Activated CD8-positive, alpha-beta T cell treated with anti-CD3 and anti-CD28 coated beads for 36 hours (primary cell): ENCODE measurements at regions not wholly inside any gene's neighbourhood (a gene's known extent, or its start where the extent isn't known, plus 50 kb on each side); places are given as distances from the start of the nearest gene placed in this dataset.

Experiments used
- ATAC-seq: fragments of 200-7000 bp; cut with Tn5 transposase; one replicate; pipeline ENCODE4 v1.10.0; 2021; ENCODE audit warnings: mild to moderate bottlenecking, moderate library complexity
- CTCF ChIA-PET: fragments of 350-600 bp; sonication (Branson Sonifier 250); formaldehyde crosslinking; loops from one replicate; lab custom pipeline; 2021; ENCODE audit warnings: antibody characterized with exemption; lab: Charles Lee
- POLR2A ChIA-PET: fragments of 350-600 bp; sonication (Branson Sonifier 250); formaldehyde crosslinking; loops from one replicate; lab custom pipeline; 2021; ENCODE audit warnings: antibody characterized with exemption; lab: Charles Lee
- DNase-seq: peaks from one replicate; pipeline ENCODE4 v3.0.0-alpha.2; 2020
- H3K27ac Mint-ChIP-seq: one replicate; pipeline ENCODE4 v1.8.0; 2021; ENCODE audit warnings: mild to moderate bottlenecking, mixed read lengths
- H3K27me3 Mint-ChIP-seq: one replicate; pipeline ENCODE4 v1.8.0; 2021; ENCODE audit warnings: mixed read lengths
- H3K36me3 Mint-ChIP-seq: one replicate; pipeline ENCODE4 v1.8.0; 2021; ENCODE audit warnings: low read depth, mixed read lengths
- H3K4me1 Mint-ChIP-seq: one replicate; pipeline ENCODE4 v1.8.0; 2021; ENCODE audit warnings: low read depth, mixed read lengths
- H3K4me3 Mint-ChIP-seq: one replicate; pipeline ENCODE4 v1.8.0; 2021; ENCODE audit warnings: mild to moderate bottlenecking, moderate library complexity, mixed read lengths
- H3K9me3 Mint-ChIP-seq: one replicate; pipeline ENCODE4 v1.8.0; 2021; ENCODE audit warnings: mixed read lengths
- intact Hi-C: fragments of 100-400 bp; cut with micrococcal nuclease; formaldehyde crosslinking; loops from one replicate; pipeline ENCODE4 v1.10.0; 2022
- TF ChIP-seq, protein P1 (sequence below): fragments of 200-600 bp; IDR thresholded peaks from one replicate; pipeline ENCODE4 v1.8.0; 2022; ENCODE audit warnings: antibody characterized with exemption, mild to moderate bottlenecking

DNA sequence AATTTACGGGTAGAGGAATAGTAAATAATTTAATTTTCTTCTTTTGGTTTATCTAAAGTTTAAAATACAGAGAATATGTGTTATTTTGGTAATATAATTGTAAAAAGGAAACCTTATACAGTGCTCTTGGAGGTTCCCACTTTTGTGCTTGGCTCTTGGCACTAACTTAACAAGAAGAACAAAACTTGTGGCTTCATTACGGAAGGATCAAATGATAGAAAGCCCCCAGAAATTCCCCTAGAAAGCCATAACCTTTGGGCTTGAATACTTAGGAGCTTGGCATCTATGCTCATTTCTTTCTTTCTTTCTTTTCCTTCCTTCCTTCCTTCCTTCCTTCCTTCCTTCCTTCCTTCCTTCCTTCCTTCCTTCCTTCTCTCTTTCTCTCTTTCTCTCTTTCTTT, 197.5 kb downstream of the SOX2 start:
- POLR2A ChIA-PET, result no interaction called here
- H3K9me3 Mint-ChIP-seq, result no peaks in the 10 kb centered on the region
- no peaks in the 10 kb centered on the region for H3K4me1 Mint-ChIP-seq
- ATAC-seq (no peak), DNase-seq (no peak)
- intact Hi-C loops, result no loop called here
- TF ChIP-seq, protein P1, sequence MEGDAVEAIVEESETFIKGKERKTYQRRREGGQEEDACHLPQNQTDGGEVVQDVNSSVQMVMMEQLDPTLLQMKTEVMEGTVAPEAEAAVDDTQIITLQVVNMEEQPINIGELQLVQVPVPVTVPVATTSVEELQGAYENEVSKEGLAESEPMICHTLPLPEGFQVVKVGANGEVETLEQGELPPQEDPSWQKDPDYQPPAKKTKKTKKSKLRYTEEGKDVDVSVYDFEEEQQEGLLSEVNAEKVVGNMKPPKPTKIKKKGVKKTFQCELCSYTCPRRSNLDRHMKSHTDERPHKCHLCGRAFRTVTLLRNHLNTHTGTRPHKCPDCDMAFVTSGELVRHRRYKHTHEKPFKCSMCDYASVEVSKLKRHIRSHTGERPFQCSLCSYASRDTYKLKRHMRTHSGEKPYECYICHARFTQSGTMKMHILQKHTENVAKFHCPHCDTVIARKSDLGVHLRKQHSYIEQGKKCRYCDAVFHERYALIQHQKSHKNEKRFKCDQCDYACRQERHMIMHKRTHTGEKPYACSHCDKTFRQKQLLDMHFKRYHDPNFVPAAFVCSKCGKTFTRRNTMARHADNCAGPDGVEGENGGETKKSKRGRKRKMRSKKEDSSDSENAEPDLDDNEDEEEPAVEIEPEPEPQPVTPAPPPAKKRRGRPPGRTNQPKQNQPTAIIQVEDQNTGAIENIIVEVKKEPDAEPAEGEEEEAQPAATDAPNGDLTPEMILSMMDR, result no peak
- no peaks in the 10 kb centered on the region for H3K36me3 Mint-ChIP-seq
- H3K4me3 Mint-ChIP-seq, result no peak overlapping the region
- H3K27me3 Mint-ChIP-seq, result no peaks in the 10 kb centered on the region
- no peak overlapping the region for H3K27ac Mint-ChIP-seq
- CTCF ChIA-PET, result no interaction called here

DNA sequence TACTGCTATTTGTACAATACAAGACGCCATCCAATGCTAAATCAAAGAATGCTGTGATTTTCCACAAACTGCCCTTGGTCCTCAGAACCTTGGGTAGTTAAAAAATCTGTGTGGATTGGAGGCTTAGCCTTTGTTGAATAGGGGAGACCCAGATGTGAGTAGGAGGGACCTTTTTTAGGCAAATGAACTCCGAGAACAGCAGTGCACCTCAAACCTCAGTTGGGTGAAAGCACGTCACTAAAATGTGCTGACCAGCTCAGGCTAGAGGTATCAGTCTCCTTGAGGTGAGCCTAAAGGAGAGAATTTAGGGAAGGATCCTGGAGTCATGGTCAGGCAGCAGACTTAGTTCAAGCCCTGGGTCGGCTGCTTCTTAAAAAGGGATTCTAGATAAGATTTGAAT, 200.7 kb downstream of the SOX2 start:
- H3K4me3 Mint-ChIP-seq, result no peak overlapping the region
- no peak for DNase-seq
- TF ChIP-seq, protein P1, result no peak
- no peak overlapping the region for H3K27ac Mint-ChIP-seq
- POLR2A ChIA-PET, result interaction anchor here (0.6 kb wide), 1 partner anchor 610 kb away, joined by 3 read pairs; no protein-coding TSS in a partner anchor
- no peak for ATAC-seq
- no peaks in the 10 kb centered on the region for H3K4me1 Mint-ChIP-seq
- H3K27me3 Mint-ChIP-seq, result no peaks in the 10 kb centered on the region
- CTCF ChIA-PET, result no interaction called here
- no peaks in the 10 kb centered on the region for H3K9me3 Mint-ChIP-seq
- no peaks in the 10 kb centered on the region for H3K36me3 Mint-ChIP-seq
- intact Hi-C loops, result no loop called here

DNA sequence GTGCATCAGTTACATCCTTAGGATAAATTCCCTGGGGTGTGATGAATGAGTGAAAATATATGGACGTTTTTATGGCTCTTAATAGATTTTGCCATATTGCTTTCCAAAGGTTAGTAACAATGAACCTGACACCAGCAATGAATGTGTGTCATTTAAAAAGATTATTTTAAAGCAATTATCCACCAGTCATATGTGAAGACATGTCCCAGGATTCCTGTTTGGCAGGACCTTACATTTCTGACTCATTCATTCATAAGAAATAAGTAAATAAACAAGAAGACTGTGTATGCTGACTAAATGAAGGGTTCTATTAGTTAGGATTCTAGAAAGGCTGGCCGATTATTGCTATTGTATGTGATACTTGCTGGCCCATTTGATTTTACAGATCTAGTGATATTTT, 201.5 kb downstream of the SOX2 start:
- Mint-ChIP-seq H3K4me3 (no peak overlapping the region), H3K36me3 (no peaks in the 10 kb centered on the region), H3K9me3 (no peaks in the 10 kb centered on the region), H3K27me3 (no peaks in the 10 kb centered on the region), H3K4me1 (no peaks in the 10 kb centered on the region), H3K27ac (no peak overlapping the region)
- ATAC-seq (no peak), DNase-seq (no peak)
- CTCF ChIA-PET, result no interaction called here
- intact Hi-C loops, result no loop called here
- POLR2A ChIA-PET, result no interaction called here
- TF ChIP-seq, protein P1, result no peak

DNA sequence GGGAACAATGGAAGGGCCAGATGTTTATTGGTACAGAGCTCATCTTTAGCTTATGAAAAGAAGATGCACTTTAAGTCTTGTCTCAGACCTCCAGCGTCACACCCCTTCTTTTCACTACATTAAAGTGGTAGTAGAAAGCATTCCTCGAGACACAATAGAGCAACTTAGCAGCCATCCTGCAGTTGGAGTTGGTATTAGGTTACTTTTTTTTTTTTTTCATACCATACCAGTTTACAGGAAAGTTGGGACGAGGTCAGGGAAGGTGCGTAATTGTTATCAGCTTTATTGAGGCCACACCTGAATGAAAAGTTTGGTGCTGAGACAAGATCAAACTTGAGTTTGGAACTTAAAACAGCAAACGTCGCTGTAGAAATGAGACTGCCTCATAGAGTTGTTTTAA, 203.8 kb downstream of the SOX2 start:
- DNase-seq, result no peak
- no peak for ATAC-seq
- Mint-ChIP-seq H3K4me1 (no peaks in the 10 kb centered on the region), H3K9me3 (no peaks in the 10 kb centered on the region), H3K27me3 (peaks cover 4% of the 10 kb centered on the region), H3K36me3 (no peaks in the 10 kb centered on the region), H3K27ac (no peak overlapping the region), H3K4me3 (no peak overlapping the region)
- CTCF ChIA-PET, result interaction anchor here (1.4 kb wide), 1 partner anchor 8 kb away, joined by 3 read pairs; no protein-coding TSS in a partner anchor
- TF ChIP-seq, protein P1, result no peak
- POLR2A ChIA-PET, result no interaction called here
- intact Hi-C loops, result no loop called here

DNA sequence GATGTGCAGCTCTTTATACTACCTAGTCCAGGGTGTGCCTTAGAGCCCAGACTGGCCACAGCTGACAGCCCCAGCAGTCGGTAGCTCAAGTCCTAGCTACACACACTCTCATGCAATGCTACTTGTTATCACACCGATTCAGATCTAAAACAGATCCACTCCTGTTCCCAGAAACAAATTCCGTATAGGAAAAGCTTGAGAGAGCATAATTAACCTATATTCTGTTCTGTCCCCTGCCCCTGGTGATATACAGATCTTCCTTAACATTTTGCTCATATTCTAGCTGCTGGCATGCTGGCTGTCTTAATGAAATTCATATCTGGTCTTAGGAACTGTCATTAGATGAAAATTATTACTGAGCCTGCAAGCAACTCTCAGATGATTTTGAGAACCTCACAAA, 204.3 kb downstream of the SOX2 start:
- Mint-ChIP-seq H3K4me1 (no peaks in the 10 kb centered on the region), H3K27me3 (peaks cover 4% of the 10 kb centered on the region), H3K36me3 (no peaks in the 10 kb centered on the region), H3K4me3 (no peak overlapping the region), H3K9me3 (no peaks in the 10 kb centered on the region), H3K27ac (no peak overlapping the region)
- DNase-seq (no peak), ATAC-seq (no peak)
- POLR2A ChIA-PET, result no interaction called here
- TF ChIP-seq, protein P1, result no peak
- CTCF ChIA-PET, result no interaction called here
- intact Hi-C loops, result no loop called here
